GM12878 (cell line): ENCODE measurements at regions not wholly inside any gene's neighbourhood (a gene's known extent, or its start where the extent isn't known, plus 50 kb on each side); places are given as distances from the start of the nearest gene placed in this dataset.

ENCODE experiments used
- ATAC-seq: fragments of 200-7000 bp; cut with Tn5 transposase; 3 replicates; pipeline ENCODE4 v1.9.1; 2020; ENCODE audit warnings: mild to moderate bottlenecking, moderate library complexity
- BruUV-seq: library from RNA; stranded (reverse); fragments of 400-500 nt; replicated peaks from 2 replicates; lab custom pipeline; 2021; lab: Mats Ljungman, UMichigan
- CTCF ChIA-PET: fragments of 300-600 bp; sonication (Branson Sonifier 250); formaldehyde crosslinking; extraction: SDS; loops from one replicate; lab custom pipeline; 2021; ENCODE audit warnings: inconsistent platforms; lab: Yijun Ruan, JAX
- POLR2A ChIA-PET: fragments of 350-600 bp; formaldehyde crosslinking; extraction: SDS; loops from one replicate; lab custom pipeline; 2021; ENCODE audit warnings: inconsistent platforms; lab: Charles Lee
- RAD21 ChIA-PET: fragments of 300-600 bp; sonication (Branson Sonifier 250); formaldehyde crosslinking; loops from one replicate; lab custom pipeline; 2023; ENCODE audit warnings: antibody characterized with exemption; ENCODE audit not compliant: unreplicated experiment; lab: Charles Lee
- SMC1A ChIA-PET: fragments of 300-600 bp; sonication (Branson Sonifier 250); formaldehyde crosslinking; loops from one replicate; lab custom pipeline; 2023; ENCODE audit not compliant: unreplicated experiment, uncharacterized antibody; lab: Charles Lee
- DNase-seq: peaks from one replicate; pipeline ENCODE4 v3.0.0-alpha.2; 2011; ENCODE audit warnings: low read depth, low spot score
- FAIRE-seq: peaks from 3 replicates; lab custom pipeline; 2011; peaks lifted over from hg19 to GRCh38; lab: Jason Lieb, UNC
- H2AFZ ChIP-seq: 2 replicates; pipeline ENCODE4 v1.6.0; 2011; ENCODE audit warnings: low read depth, low read length, control low read depth; ENCODE audit not compliant: control insufficient read depth
- H3K27ac ChIP-seq: 2 replicates; pipeline ENCODE4 v1.5.1; 2011; ENCODE audit warnings: control low read depth; ENCODE audit not compliant: control insufficient read depth, insufficient read depth
- H3K27me3 ChIP-seq, 2 experiments: replicated peaks in 1 of 2; 2 replicates each; pipeline versions ENCODE4 v1.6.0 to v1.6.1; 2011; ENCODE audit warnings: low read length in 1 of 2; ENCODE audit not compliant: control insufficient read depth in 2 of 2, insufficient read depth in 2 of 2
- H3K36me3 ChIP-seq, 2 experiments: 2 replicates each; pipeline ENCODE4 v1.5.1; 2011; ENCODE audit warnings: low read length in 1 of 2; ENCODE audit not compliant: control insufficient read depth in 2 of 2, insufficient read depth in 2 of 2
- H3K4me1 ChIP-seq: 2 replicates; pipeline ENCODE4 v1.6.1; 2011; ENCODE audit warnings: mild to moderate bottlenecking, low read length, moderate library complexity, mixed read lengths; ENCODE audit not compliant: control insufficient read depth, insufficient read depth
- H3K4me2 ChIP-seq: 2 replicates; pipeline ENCODE4 v1.6.0; 2011; ENCODE audit warnings: control low read depth; ENCODE audit not compliant: control insufficient read depth, insufficient read depth
- H3K4me3 ChIP-seq: fragments of 200-600 bp; sonication (generic); 2 replicates; pipeline ENCODE4 v1.5.1; 2016
- H3K79me2 ChIP-seq: 2 replicates; pipeline ENCODE4 v1.6.0; 2011; ENCODE audit warnings: low read length; ENCODE audit not compliant: control insufficient read depth, insufficient read depth
- H3K9ac ChIP-seq: 2 replicates; pipeline ENCODE4 v1.8.0; 2011; ENCODE audit warnings: low read length, control low read depth, mixed read lengths; ENCODE audit not compliant: control insufficient read depth, insufficient read depth
- H3K9me3 ChIP-seq: replicated peaks from 3 replicates; pipeline ENCODE4 v1.5.1; 2011; ENCODE audit warnings: mild to moderate bottlenecking, low read length; ENCODE audit not compliant: control insufficient read depth, insufficient read depth
- H4K20me1 ChIP-seq: 2 replicates; pipeline ENCODE4 v1.6.0; 2011; ENCODE audit not compliant: control insufficient read depth, insufficient read depth
- ATF7 ChIP-seq: fragments of 450-650 bp; IDR thresholded peaks from 2 replicates; pipeline ENCODE4 v1.6.1; 2016; ENCODE audit warnings: low read depth, mild to moderate bottlenecking
- CTCF ChIP-seq, 3 experiments: IDR thresholded peaks in 2 of 3; conservative IDR thresholded peaks in 1 of 3; 2 replicates each; pipeline ENCODE4 v1.5.1; 2011; ENCODE audit warnings: low read depth in 3 of 3, low read length in 3 of 3, mild to moderate bottlenecking in 3 of 3, control low read depth in 2 of 3, moderate library complexity in 2 of 3, inconsistent platforms in 1 of 3, mixed read lengths in 1 of 3; ENCODE audit not compliant: control insufficient read depth in 2 of 3, insufficient read depth in 1 of 3; ENCODE audit errors: extremely low read depth in 1 of 3
- E2F4 ChIP-seq: IDR thresholded peaks from 2 replicates; pipeline ENCODE4 v1.6.1; 2012; ENCODE audit warnings: low read depth, low read length, improper control_type of control experiment
- ELK1 ChIP-seq: IDR thresholded peaks from 2 replicates; pipeline ENCODE4 v1.6.1; 2012; ENCODE audit warnings: low read depth, low read length, improper control_type of control experiment
- KDM1A ChIP-seq: fragments of 200-600 bp; sonication (generic); IDR thresholded peaks from 2 replicates; pipeline ENCODE4 v1.6.1; 2016; ENCODE audit warnings: borderline replicate concordance
- POU2F2 ChIP-seq: IDR thresholded peaks from 3 replicates; pipeline ENCODE4 v1.6.1; 2011; ENCODE audit warnings: low read depth, mild to moderate bottlenecking, low read length, borderline replicate concordance
- RAD21 ChIP-seq: IDR thresholded peaks from 2 replicates; pipeline ENCODE4 v1.6.1; 2011; ENCODE audit warnings: mild to moderate bottlenecking, low read depth, low read length, moderate library complexity; ENCODE audit not compliant: insufficient read depth
- REST ChIP-seq: IDR thresholded peaks from 2 replicates; pipeline ENCODE4 v1.6.1; 2012; ENCODE audit warnings: mild to moderate bottlenecking, low read depth, low read length
- SMC3 ChIP-seq: IDR thresholded peaks from 2 replicates; pipeline ENCODE4 v1.6.1; 2011; ENCODE audit warnings: low read length, improper control_type of control experiment, borderline replicate concordance
- SREBF2 ChIP-seq: IDR thresholded peaks from 2 replicates; pipeline ENCODE4 v1.6.1; 2012; ENCODE audit warnings: mild to moderate bottlenecking, low read length
- ZBTB11 ChIP-seq: fragments of 450-650 bp; formaldehyde crosslinking; IDR thresholded peaks from 2 replicates; pipeline ENCODE4 v1.5.0; 2022; ENCODE audit warnings: mild to moderate bottlenecking, missing genetic modification characterization
- WGBS: methylation state at CpG from one replicate; pipeline ENCODE4 v1.1.6; 2016; ENCODE audit warnings: low lambda C conversion rate; ENCODE audit not compliant: insufficient replicate concordance, insufficient coverage; ENCODE audit errors: missing lambda C conversion rate; 5-methylcytosine and 5-hydroxymethylcytosine counted together
- in situ Hi-C: fragments of 300-500 bp; cut with MboI; formaldehyde crosslinking; loops from 9 replicates; pipeline ENCODE4 v1.14.3; 2018; ENCODE audit warnings: mixed read lengths
- intact Hi-C: fragments of 100-400 bp; cut with micrococcal nuclease; formaldehyde crosslinking; loops from one replicate; pipeline ENCODE4 v1.14.2; 2022; ENCODE audit not compliant: unreplicated experiment

GRCh38 chr1:189859385-189859977, 618.2 kb downstream of the BRINP3 start:
- no peak overlapping the region for H3K4me2 ChIP-seq
- no peaks in the 10 kb centered on the region for H3K4me1 ChIP-seq
- no peak overlapping the region for H2AFZ ChIP-seq
- H3K79me2 ChIP-seq: no peaks in the 10 kb centered on the region
- BruUV-seq: no TSS peak
- in situ Hi-C loops: no loop called here
- no peak overlapping the region for H3K9ac ChIP-seq
- 92% methylated on average over 1 of the region's 1 CpG for WGBS
- POLR2A ChIA-PET: no interaction called here
- RAD21 ChIA-PET: no interaction called here
- no peaks in the 10 kb centered on the region for H3K9me3 ChIP-seq
- ATAC-seq (peak; percentile 86), DNase-seq (no peak), FAIRE-seq (peak; percentile 41)
- CTCF ChIA-PET: interaction anchor here (0.7 to 2.4 kb wide), 8 partner anchors 8 to 716 kb away, joined by 3 to 10 read pairs (median 4); no protein-coding TSS in a partner anchor
- H3K27ac ChIP-seq: no peak overlapping the region
- no peak overlapping the region for H3K4me3 ChIP-seq
- intact Hi-C loops: loop anchor here (1.0 to 5.0 kb wide), 2 partner anchors 514 to 578 kb away; no protein-coding TSS in a partner anchor
- SMC1A ChIA-PET: interaction anchor here (0.6 kb wide), 1 partner anchor 661 kb away, joined by 5 read pairs; no protein-coding TSS in a partner anchor
- H3K36me3 ChIP-seq: no peaks in the 10 kb centered on the region
- no peaks in the 10 kb centered on the region for H3K27me3 ChIP-seq
- H4K20me1 ChIP-seq: no peaks in the 10 kb centered on the region
- no peak for TF ChIP-seq KDM1A
- TF ChIP-seq SMC3: peak; percentile 70
- no peak for TF ChIP-seq E2F4
- peak; percentile 52 for TF ChIP-seq RAD21
- peak; percentile 63 to 81 (median 78) for TF ChIP-seq CTCF (IDR thresholded peaks at IDR 0.05 in 2 of 3, conservative IDR thresholded peaks at IDR 0.05 in 1 of 3; ENCODE audit: control insufficient read depth in 2 of 3, extremely low read depth in 1 of 3, insufficient read depth in 1 of 3, low read depth in 3 of 3, low read length in 3 of 3)
- no peak for TF ChIP-seq REST
- no peak for TF ChIP-seq SREBF2
- TF ChIP-seq ATF7: no peak
- no peak for TF ChIP-seq ELK1
- TF ChIP-seq ZBTB11 (CRISPR knock-in tag): no peak
- TF ChIP-seq POU2F2: no peak
